Retina (tissue), 1 donor: ENCODE measurements at regions not wholly inside any gene's neighbourhood (a gene's known extent, or its start where the extent isn't known, plus 50 kb on each side); places are given as distances from the start of the nearest gene placed in this dataset.

Experiments
- DNase-seq: peaks from one replicate; pipeline ENCODE4 v3.0.0-alpha.2; 2016

- no peak for DNase-seq
These were observed 335.8 kb upstream of the GOLIM4 start for GRCh38 chr3:168431491-168431890.

- no peak for DNase-seq
These were observed 332.2 kb upstream of the GOLIM4 start for GRCh38 chr3:168427835-168428475.

GRCh38 chr3:168427156-168427555 lies 331.4 kb upstream of the GOLIM4 start:
- DNase-seq: no peak

- no peak for DNase-seq
These were observed 330.3 kb upstream of the GOLIM4 start for GRCh38 chr3:168425936-168426595.

GRCh38 chr3:168424059-168424734 lies 328.5 kb upstream of the GOLIM4 start:
- DNase-seq: no peak

GRCh38 chr3:168422843-168423242 lies 327.1 kb upstream of the GOLIM4 start:
- no peak for DNase-seq

GRCh38 chr3:168419091-168419490 lies 323.4 kb upstream of the GOLIM4 start:
- DNase-seq: no peak

GRCh38 chr3:168417016-168417415 lies 321.3 kb upstream of the GOLIM4 start:
- no peak for DNase-seq

GRCh38 chr3:168416446-168416845 lies 320.7 kb upstream of the GOLIM4 start:
- no peak for DNase-seq

GRCh38 chr3:168414149-168414548 lies 318.4 kb upstream of the GOLIM4 start:
- no peak for DNase-seq

GRCh38 chr3:168407381-168407780 lies 311.7 kb upstream of the GOLIM4 start:
- DNase-seq: no peak

GRCh38 chr3:168405288-168405687 lies 309.6 kb upstream of the GOLIM4 start:
- no peak for DNase-seq

- no peak for DNase-seq
These were observed 302.8 kb upstream of the GOLIM4 start for GRCh38 chr3:168398371-168399025.

- no peak for DNase-seq
These were observed 301.1 kb upstream of the GOLIM4 start for GRCh38 chr3:168396861-168397260.

- DNase-seq: no peak
These were observed 299.8 kb upstream of the GOLIM4 start for GRCh38 chr3:168395551-168395950.

- DNase-seq: no peak
These were observed 298.7 kb upstream of the GOLIM4 start for GRCh38 chr3:168394439-168394838.

GRCh38 chr3:168386301-168386700 lies 290.6 kb upstream of the GOLIM4 start:
- DNase-seq: no peak

GRCh38 chr3:168384990-168385389 lies 289.3 kb upstream of the GOLIM4 start:
- DNase-seq: no peak

- DNase-seq: no peak
These were observed 287.8 kb upstream of the GOLIM4 start for GRCh38 chr3:168383573-168383972.

- no peak for DNase-seq
These were observed 276.1 kb upstream of the GOLIM4 start for GRCh38 chr3:168371846-168372245.

- DNase-seq: no peak
These were observed 269.2 kb upstream of the GOLIM4 start for GRCh38 chr3:168364967-168365366.

- DNase-seq: peak; percentile 32
These were observed 267.0 kb upstream of the GOLIM4 start for GRCh38 chr3:168362661-168363247.

GRCh38 chr3:168362156-168362555 lies 266.4 kb upstream of the GOLIM4 start:
- no peak for DNase-seq
